MM.1S (cell line): ENCODE measurements at regions not wholly inside any gene's neighbourhood (a gene's known extent, or its start where the extent isn't known, plus 50 kb on each side); places are given as distances from the start of the nearest gene placed in this dataset.
"Not testable (repeated sequence)": the region's sequence is repeated elsewhere in the genome, so short reads cannot be mapped to it uniquely, and the experiment has no call there.

ENCODE experiments used
- DNase-seq: peaks from one replicate; pipeline ENCODE4 v3.0.0-alpha.2; 2015
- H2AFZ ChIP-seq: fragments of 300-600 bp; sonication (generic); 2 replicates; pipeline ENCODE4 v1.6.0; 2016; ENCODE audit warnings: antibody characterized with exemption, low read length
- H3F3A ChIP-seq: fragments of 300-600 bp; sonication (generic); 2 replicates; pipeline ENCODE4 v1.6.1; 2016; ENCODE audit warnings: mild to moderate bottlenecking, antibody characterized with exemption, low read length, moderate library complexity, mixed read lengths; ENCODE audit not compliant: insufficient read depth
- H3K27ac ChIP-seq: fragments of 300-600 bp; sonication (generic); 2 replicates; pipeline ENCODE4 v1.5.1; 2016; ENCODE audit warnings: mild to moderate bottlenecking, low read length
- H3K27me3 ChIP-seq: fragments of 300-600 bp; sonication (generic); replicated peaks from 2 replicates; pipeline ENCODE4 v1.6.0; 2016; ENCODE audit warnings: low read length; ENCODE audit not compliant: insufficient read depth
- H3K36me3 ChIP-seq: fragments of 300-600 bp; sonication (generic); replicated peaks from 2 replicates; pipeline ENCODE4 v1.6.1; 2016; ENCODE audit warnings: mild to moderate bottlenecking, low read length, mixed read lengths; ENCODE audit not compliant: insufficient read depth
- H3K4me1 ChIP-seq: fragments of 300-600 bp; sonication (generic); 2 replicates; pipeline ENCODE4 v1.6.1; 2016; ENCODE audit warnings: low read length, mixed read lengths
- H3K4me2 ChIP-seq: fragments of 300-600 bp; sonication (generic); 2 replicates; pipeline ENCODE4 v1.6.0; 2016; ENCODE audit warnings: low read depth, low read length
- H3K4me3 ChIP-seq: fragments of 300-600 bp; sonication (generic); 2 replicates; pipeline ENCODE4 v1.5.1; 2016; ENCODE audit warnings: low read length, mixed read lengths
- H3K79me2 ChIP-seq: fragments of 300-600 bp; sonication (generic); 2 replicates; pipeline ENCODE4 v1.6.1; 2016; ENCODE audit warnings: mixed run types, low read length, mixed read lengths
- H3K9ac ChIP-seq: fragments of 300-600 bp; sonication (generic); 2 replicates; pipeline ENCODE4 v1.6.1; 2016; ENCODE audit warnings: low read length, mixed read lengths
- H3K9me2 ChIP-seq: fragments of 300-600 bp; sonication (generic); replicated peaks from 2 replicates; pipeline ENCODE4 v1.6.1; 2016; ENCODE audit warnings: mild to moderate bottlenecking, low read length, mixed read lengths; ENCODE audit not compliant: insufficient read depth
- H3K9me3 ChIP-seq: fragments of 300-600 bp; sonication (generic); replicated peaks from 2 replicates; pipeline ENCODE4 v1.6.1; 2016; ENCODE audit warnings: mild to moderate bottlenecking, low read length, mixed read lengths; ENCODE audit not compliant: insufficient read depth
- H4K20me1 ChIP-seq: fragments of 300-600 bp; sonication (generic); 2 replicates; pipeline ENCODE4 v1.6.1; 2016; ENCODE audit warnings: mild to moderate bottlenecking, low read length, moderate library complexity, mixed read lengths; ENCODE audit not compliant: insufficient read depth

DNA sequence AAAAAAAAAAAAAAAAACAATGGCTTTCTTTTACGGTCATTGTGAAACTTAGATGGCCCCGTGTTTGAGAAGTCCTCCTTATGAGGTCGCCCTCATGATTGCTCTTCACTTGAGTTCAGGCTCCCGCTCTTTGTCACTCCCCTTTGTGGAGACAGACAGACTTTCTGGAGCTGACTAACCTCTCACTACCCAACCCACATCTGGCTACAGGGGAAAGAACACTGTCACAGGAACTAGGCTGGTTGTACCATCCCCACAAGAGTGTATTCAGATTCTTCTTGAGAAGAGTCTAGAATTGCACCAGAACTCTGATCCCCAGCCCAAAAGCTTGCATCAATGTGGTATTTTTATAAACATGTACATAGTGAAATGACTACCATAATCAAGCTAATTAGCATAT is 160.4 kb upstream of the ZNF658 start:
- not testable (repeated sequence) for H3K27ac ChIP-seq, H2AFZ ChIP-seq, H3K9me3 ChIP-seq, H3K4me3 ChIP-seq, H3K36me3 ChIP-seq, H3K9ac ChIP-seq, H3K9me2 ChIP-seq, H3K27me3 ChIP-seq, H3F3A ChIP-seq, H3K4me2 ChIP-seq, H3K79me2 ChIP-seq, H3K4me1 ChIP-seq, DNase-seq, H4K20me1 ChIP-seq

DNA sequence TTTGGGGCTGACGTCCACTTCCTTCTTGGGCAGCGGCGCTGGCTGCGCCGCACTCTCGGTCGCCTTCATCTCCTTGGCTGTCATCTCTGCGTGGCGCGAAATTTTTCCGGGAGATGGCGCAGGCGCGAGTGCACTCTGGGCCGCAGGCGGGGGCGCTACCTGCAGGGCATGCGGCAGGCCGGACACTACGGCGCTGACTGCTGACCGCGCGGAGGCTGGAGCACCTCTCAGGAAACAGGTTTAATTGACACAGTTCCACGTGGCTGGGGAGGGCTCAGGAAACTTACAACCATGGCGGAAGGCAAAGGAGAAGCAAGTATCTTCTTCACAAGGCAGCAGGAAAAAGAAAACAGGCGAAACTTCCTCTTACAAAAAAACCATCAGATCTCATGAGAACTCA is 154.7 kb upstream of the ZNF658 start:
- not testable (repeated sequence) for H3K4me2 ChIP-seq, H3K27me3 ChIP-seq, H3K36me3 ChIP-seq, H3F3A ChIP-seq, H3K9ac ChIP-seq, H3K4me1 ChIP-seq, H3K4me3 ChIP-seq, H3K9me2 ChIP-seq, H3K79me2 ChIP-seq, DNase-seq, H2AFZ ChIP-seq, H4K20me1 ChIP-seq, H3K27ac ChIP-seq, H3K9me3 ChIP-seq

DNA sequence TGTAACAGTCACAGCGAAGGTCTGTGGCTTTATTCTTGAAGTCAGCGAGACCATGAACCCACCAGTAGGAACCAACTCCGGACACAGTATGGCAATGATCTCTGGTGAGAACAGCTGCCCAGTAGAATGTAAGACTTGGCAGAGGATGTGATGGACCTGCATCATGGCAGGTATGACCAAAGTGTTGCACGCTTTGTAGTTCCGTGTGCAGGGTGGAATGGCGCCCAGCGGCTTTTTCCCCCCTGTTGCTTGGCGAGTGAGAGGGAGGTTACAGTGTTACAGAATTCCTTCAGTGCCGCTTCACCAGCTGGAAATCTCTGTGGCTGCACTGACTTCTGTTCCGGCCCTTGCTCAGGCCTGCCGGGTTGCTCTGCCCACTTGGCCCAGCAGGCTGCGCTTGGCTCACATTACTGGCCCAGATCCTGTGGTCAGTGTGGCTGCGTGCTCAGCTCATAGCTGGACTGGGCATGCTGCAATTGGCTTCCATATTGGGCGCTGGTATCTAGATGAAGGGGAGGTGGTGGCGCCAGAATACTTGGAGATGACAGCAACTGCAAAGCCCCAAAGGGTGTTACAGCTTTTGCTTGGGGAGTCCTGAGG is 148.1 kb upstream of the ZNF658 start:
- H3K4me2 ChIP-seq, H3K9ac ChIP-seq, H3K4me1 ChIP-seq, H4K20me1 ChIP-seq, DNase-seq, H3K79me2 ChIP-seq, H3K9me2 ChIP-seq, H2AFZ ChIP-seq, H3K27ac ChIP-seq, H3K36me3 ChIP-seq, H3K9me3 ChIP-seq, H3F3A ChIP-seq, H3K4me3 ChIP-seq, H3K27me3 ChIP-seq: not testable (repeated sequence)

DNA sequence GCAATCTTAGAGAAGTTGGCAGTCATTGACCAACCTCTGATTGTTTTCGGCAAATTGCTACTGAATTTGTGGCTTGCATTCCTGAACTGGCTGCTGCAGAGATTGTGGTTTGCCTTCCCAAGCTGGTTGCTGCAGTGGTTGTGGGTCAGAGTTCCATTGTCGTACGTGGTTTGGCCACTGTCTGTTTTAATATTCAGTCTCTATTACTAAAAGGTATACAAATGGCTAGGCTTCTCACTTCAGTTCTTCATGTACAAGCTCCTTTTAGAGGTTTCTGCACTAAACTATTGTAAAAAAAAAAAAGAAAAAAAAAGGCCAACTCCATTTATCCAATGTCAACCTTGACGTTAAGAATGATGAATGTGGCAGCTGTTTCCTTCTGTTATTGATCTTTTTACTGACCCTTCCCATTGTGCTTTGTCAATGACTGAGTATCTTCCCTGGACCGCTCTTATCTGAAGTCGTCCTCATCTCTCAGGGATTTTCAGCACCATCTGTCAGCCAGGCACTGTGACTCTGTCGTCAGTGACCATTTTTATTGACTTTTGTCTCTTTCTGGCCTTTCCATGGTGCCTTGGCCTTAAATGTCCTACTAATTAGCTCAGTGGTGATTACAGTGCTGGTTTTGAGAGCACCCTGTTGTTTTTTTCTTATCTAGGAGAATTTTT is 140.6 kb upstream of the ZNF658 start:
- DNase-seq, H3K27ac ChIP-seq, H3K9me3 ChIP-seq, H2AFZ ChIP-seq, H3K4me2 ChIP-seq, H3F3A ChIP-seq, H3K9me2 ChIP-seq, H3K9ac ChIP-seq, H3K4me3 ChIP-seq, H3K79me2 ChIP-seq, H3K36me3 ChIP-seq, H3K27me3 ChIP-seq, H3K4me1 ChIP-seq, H4K20me1 ChIP-seq: not testable (repeated sequence)

DNA sequence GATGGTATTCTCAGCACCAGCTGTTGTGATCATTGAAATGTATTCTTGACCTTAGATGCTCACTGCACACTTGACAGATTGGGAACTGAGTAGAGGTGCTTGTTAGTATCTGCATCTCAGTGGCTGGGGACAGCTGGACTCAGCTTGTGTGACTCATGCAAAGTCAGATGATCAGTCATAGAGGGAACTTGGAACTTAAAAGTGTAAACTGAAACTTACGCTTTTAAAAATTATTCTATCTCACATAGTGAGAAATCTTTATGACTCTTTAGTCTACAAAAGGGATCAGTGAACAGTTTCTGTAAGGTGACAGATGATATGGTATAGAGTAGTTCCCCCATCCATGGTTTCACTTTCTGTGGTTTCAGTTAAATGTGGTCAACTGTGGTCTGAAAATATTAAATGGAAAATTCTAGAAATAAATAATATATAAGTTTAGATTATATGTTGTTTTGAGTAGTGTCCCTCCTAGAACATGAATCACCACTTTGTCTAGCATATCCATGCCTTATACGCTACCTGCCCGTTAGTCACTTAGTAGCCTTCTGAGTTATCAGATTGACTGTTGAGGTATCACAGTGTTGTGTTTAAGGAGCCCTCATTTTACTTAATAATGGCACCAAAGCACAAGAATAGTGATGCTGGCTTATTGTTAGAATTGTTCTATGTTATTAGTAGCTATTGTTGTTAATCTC is 135.6 kb upstream of the ZNF658 start:
- H3K27ac ChIP-seq, H3K9me2 ChIP-seq, DNase-seq, H2AFZ ChIP-seq, H4K20me1 ChIP-seq, H3K36me3 ChIP-seq, H3K4me2 ChIP-seq, H3K27me3 ChIP-seq, H3F3A ChIP-seq, H3K9ac ChIP-seq, H3K4me3 ChIP-seq, H3K79me2 ChIP-seq, H3K4me1 ChIP-seq, H3K9me3 ChIP-seq: not testable (repeated sequence)

DNA sequence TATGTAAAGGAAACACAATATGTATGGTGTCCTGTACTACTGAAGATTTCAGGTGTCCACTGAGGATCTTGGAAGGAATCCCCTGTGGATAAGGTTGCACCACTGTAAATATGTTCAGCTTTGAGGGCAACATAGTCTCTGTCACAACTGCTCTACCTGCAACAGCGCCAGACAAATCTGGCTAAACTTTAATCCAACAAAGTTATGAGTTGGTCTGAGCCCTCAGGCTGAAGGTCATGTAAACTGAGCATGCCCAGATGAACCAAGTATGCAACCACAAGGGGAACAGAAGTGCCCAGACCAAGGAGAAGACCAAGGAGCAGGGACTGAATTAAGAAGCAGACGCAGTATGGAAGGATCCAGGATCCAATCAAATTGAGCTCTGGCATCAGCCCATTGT is 135.0 kb upstream of the ZNF658 start:
- H3K27me3 ChIP-seq, DNase-seq, H3K9ac ChIP-seq, H3K79me2 ChIP-seq, H2AFZ ChIP-seq, H4K20me1 ChIP-seq, H3K27ac ChIP-seq, H3K9me3 ChIP-seq, H3K9me2 ChIP-seq, H3K36me3 ChIP-seq, H3K4me2 ChIP-seq, H3K4me3 ChIP-seq, H3F3A ChIP-seq, H3K4me1 ChIP-seq: not testable (repeated sequence)

DNA sequence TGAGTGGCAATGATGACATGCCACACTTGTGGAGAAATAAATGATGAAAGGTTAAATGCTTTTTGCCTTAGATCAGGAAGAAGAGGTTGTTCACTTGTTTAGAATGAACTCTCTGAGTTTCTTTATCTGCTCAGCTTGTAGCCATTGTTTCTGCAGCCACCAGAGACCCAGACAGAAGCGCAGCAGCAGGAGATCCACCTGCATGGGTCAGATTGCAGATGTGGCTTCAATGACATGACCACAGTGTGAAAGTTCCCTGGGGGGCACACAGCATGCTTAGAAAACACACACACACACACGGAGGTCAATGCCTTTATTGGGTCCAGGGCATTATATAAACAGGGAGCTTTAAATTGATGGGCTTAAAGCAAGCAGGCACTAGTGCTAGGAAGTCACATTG is 129.0 kb upstream of the ZNF658 start:
- not testable (repeated sequence) for H3K36me3 ChIP-seq, H3K27ac ChIP-seq, H3K9me2 ChIP-seq, H3K9ac ChIP-seq, H3K79me2 ChIP-seq, H4K20me1 ChIP-seq, H2AFZ ChIP-seq, H3K9me3 ChIP-seq, H3F3A ChIP-seq, H3K4me2 ChIP-seq, H3K27me3 ChIP-seq, H3K4me1 ChIP-seq, DNase-seq, H3K4me3 ChIP-seq

DNA sequence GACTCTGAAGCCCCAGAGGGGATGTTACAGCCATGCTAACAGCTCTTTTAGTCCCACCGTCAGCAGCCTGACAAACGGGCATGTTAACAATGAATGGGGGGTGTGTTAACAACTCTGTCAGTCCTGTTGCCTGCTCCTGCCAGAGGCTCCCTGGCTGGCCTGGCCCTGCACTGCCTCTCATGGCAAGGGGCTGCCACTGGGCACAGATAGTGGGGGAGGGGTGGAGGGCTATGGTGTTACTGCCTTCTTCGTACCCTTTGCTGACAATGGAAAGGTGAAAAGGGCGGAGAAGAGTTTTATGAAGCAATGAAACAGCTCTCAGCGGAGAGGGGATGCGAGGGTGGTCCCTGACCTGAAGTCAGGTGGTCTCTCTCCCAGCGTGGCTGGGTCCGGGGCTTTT is 125.9 kb upstream of the ZNF658 start:
- DNase-seq, H3K9me2 ChIP-seq, H3K27me3 ChIP-seq, H3K9me3 ChIP-seq, H3F3A ChIP-seq, H3K79me2 ChIP-seq, H3K36me3 ChIP-seq, H3K4me1 ChIP-seq, H4K20me1 ChIP-seq, H3K27ac ChIP-seq, H3K4me3 ChIP-seq, H3K9ac ChIP-seq, H3K4me2 ChIP-seq, H2AFZ ChIP-seq: not testable (repeated sequence)
